Sigmoid colon (tissue), 4 donors: ENCODE measurements at regions not wholly inside any gene's neighbourhood (a gene's known extent, or its start where the extent isn't known, plus 50 kb on each side); places are given as distances from the start of the nearest gene placed in this dataset.

Experiments
- EP300 ChIP-seq, 4 donors: sonication (generic); formaldehyde crosslinking; IDR thresholded peaks; one replicate each; pipeline ENCODE4 v1.6.1; 2017; ENCODE audit warnings: antibody characterized with exemption in 4 of 4
- POLR2A ChIP-seq, 2 donors: fragments of 450-650 bp; IDR thresholded peaks; one replicate each; pipeline ENCODE4 v1.6.1; 2016; ENCODE audit warnings: antibody characterized with exemption in 2 of 2, mild to moderate bottlenecking in 2 of 2, moderate library complexity in 2 of 2
- POLR2AphosphoS5 ChIP-seq, 4 donors: sonication (generic); formaldehyde crosslinking; IDR thresholded peaks; one replicate each; pipeline ENCODE4 v1.6.1; 2017; ENCODE audit warnings: antibody characterized with exemption in 4 of 4
- TF ChIP-seq, protein P1 (sequence below), 4 experiments: fragments of 450-650 bp in 3 of 4; fragments of 200-600 bp in 1 of 4; IDR thresholded peaks; one replicate each; pipeline ENCODE4 v1.5.1; 2016 to 2019; ENCODE audit warnings: antibody characterized with exemption in 4 of 4, mild to moderate bottlenecking in 3 of 4, moderate library complexity in 2 of 4

DNA sequence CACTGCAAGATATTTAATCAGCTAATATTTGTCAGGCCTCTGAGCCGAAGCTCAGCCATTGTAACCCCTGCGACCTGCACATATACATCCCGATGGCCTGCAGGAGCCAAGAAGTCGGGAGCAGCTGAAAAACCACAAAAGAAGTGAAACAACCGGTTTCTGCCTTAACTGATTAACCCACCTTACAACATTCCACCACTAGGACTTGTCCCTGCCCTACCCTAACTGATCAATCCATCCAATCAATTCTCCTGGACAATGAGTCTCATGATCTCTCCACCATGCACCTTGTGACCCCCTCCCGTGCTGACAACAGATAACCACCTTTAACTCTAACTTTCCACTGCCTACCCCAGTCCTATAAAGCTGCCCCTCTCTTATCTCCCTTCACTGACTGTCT lies 945.4 kb upstream of the GYPC start:
- TF ChIP-seq, protein P1, sequence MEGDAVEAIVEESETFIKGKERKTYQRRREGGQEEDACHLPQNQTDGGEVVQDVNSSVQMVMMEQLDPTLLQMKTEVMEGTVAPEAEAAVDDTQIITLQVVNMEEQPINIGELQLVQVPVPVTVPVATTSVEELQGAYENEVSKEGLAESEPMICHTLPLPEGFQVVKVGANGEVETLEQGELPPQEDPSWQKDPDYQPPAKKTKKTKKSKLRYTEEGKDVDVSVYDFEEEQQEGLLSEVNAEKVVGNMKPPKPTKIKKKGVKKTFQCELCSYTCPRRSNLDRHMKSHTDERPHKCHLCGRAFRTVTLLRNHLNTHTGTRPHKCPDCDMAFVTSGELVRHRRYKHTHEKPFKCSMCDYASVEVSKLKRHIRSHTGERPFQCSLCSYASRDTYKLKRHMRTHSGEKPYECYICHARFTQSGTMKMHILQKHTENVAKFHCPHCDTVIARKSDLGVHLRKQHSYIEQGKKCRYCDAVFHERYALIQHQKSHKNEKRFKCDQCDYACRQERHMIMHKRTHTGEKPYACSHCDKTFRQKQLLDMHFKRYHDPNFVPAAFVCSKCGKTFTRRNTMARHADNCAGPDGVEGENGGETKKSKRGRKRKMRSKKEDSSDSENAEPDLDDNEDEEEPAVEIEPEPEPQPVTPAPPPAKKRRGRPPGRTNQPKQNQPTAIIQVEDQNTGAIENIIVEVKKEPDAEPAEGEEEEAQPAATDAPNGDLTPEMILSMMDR (IDR thresholded peaks at IDR 0.05), result no peak
- TF ChIP-seq EP300 (IDR thresholded peaks at IDR 0.05) (no peak), POLR2A (IDR thresholded peaks at IDR 0.05) (no peak), POLR2AphosphoS5 (IDR thresholded peaks at IDR 0.05) (no peak)
